ENCODE measurements at regions not wholly inside any gene's neighbourhood (a gene's known extent, or its start where the extent isn't known, plus 50 kb on each side); places are given as distances from the start of the nearest gene placed in this dataset.
"Not testable (repeated sequence)": the region's sequence is repeated elsewhere in the genome, so short reads cannot be mapped to it uniquely, and the experiment has no call there.

DNA sequence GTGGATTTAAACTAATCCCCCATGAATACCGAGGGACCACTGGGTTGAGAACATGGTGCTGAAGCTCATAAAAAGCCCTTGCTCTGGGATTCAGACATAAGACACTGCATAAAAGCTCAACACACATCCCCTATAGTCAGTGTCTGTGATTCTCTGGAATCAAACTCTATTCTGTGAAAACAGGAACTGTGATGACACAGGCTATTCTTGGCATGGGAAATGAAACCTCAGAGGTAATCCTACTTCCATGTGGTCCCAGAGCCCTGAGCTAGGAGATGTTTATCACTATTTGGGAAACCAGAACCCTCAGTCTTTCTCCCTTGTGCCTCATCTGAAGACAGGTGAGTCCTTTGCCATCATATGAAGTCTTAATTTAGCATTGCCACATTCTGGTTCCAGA, 135.4 kb upstream of the PRSS3 start:
- Histone ChIP-seq H3K4me2 (no peak overlapping the region), H3K4me1 (ENCODE audit: low read depth, poor library complexity, severe bottlenecking) (no peaks in the 10 kb centered on the region), H3K4me3 (IDR thresholded peaks at IDR 0.05; ENCODE audit: insufficient read depth, low read depth, low read length) (no peak overlapping the region), H3K27ac (no peak overlapping the region), H3K79me2 (ENCODE audit: insufficient read depth, low read depth) (no peaks in the 10 kb centered on the region), H3K27me3 (ENCODE audit: insufficient read depth, low read depth) (no peaks in the 10 kb centered on the region), H4K20me1 (ENCODE audit: insufficient read depth) (no peaks in the 10 kb centered on the region), H2AFZ (ENCODE audit: low read depth) (no peak overlapping the region), H3K9ac (no peak overlapping the region), H3K36me3 (ENCODE audit: insufficient read depth) (no peaks in the 10 kb centered on the region)
- no peak for TF ChIP-seq CTCF (conservative IDR thresholded peaks at IDR 0.05; ENCODE audit: low read depth, low read length)

- Histone ChIP-seq H3K36me3 (ENCODE audit: insufficient read depth) (no peaks in the 10 kb centered on the region), H3K27ac (no peak overlapping the region), H2AFZ (ENCODE audit: low read depth) (no peak overlapping the region), H3K27me3 (ENCODE audit: insufficient read depth, low read depth) (no peaks in the 10 kb centered on the region), H3K9ac (no peak overlapping the region), H3K4me1 (ENCODE audit: low read depth, poor library complexity, severe bottlenecking) (no peaks in the 10 kb centered on the region), H3K79me2 (ENCODE audit: insufficient read depth, low read depth) (no peaks in the 10 kb centered on the region), H3K4me3 (IDR thresholded peaks at IDR 0.05; ENCODE audit: insufficient read depth, low read depth, low read length) (no peak overlapping the region), H4K20me1 (ENCODE audit: insufficient read depth) (no peaks in the 10 kb centered on the region), H3K4me2 (no peak overlapping the region)
- TF ChIP-seq CTCF (conservative IDR thresholded peaks at IDR 0.05; ENCODE audit: low read depth, low read length), result no peak
These were observed 134.6 kb upstream of the PRSS3 start for GRCh38 chr9:33660772-33661171.

DNA sequence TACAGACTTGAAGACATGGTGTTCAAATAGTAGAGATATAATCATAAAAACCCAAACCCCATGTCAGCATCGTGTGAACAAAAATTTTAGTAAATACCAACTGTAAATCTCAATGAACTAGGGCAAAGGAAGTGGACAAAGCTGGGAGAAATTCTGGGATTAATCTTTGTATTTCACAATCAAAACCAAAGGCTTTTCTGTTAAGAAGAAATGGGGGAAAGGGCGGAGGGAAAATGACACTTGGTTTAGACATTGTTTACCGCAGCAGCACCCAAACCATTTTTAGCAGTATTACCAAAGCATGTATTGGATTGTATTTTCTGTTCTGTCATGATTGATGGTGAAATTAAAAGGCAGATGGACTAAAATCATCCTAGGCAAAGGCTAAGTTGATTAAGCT, 134.2 kb upstream of the PRSS3 start:
- Histone ChIP-seq H4K20me1 (ENCODE audit: insufficient read depth) (no peaks in the 10 kb centered on the region), H3K4me1 (ENCODE audit: low read depth, poor library complexity, severe bottlenecking) (no peaks in the 10 kb centered on the region), H3K9ac (no peak overlapping the region), H3K79me2 (ENCODE audit: insufficient read depth, low read depth) (no peaks in the 10 kb centered on the region), H3K27me3 (ENCODE audit: insufficient read depth, low read depth) (no peaks in the 10 kb centered on the region), H3K4me3 (IDR thresholded peaks at IDR 0.05; ENCODE audit: insufficient read depth, low read depth, low read length) (no peak overlapping the region), H3K27ac (no peak overlapping the region), H3K4me2 (no peak overlapping the region), H2AFZ (ENCODE audit: low read depth) (no peak overlapping the region), H3K36me3 (ENCODE audit: insufficient read depth) (no peaks in the 10 kb centered on the region)
- no peak for TF ChIP-seq CTCF (conservative IDR thresholded peaks at IDR 0.05; ENCODE audit: low read depth, low read length)

GRCh38 chr9:33662871-33663270, 132.5 kb upstream of the PRSS3 start:
- H3K4me2 ChIP-seq, result no peak overlapping the region
- H3K36me3 ChIP-seq (ENCODE audit: insufficient read depth), result no peaks in the 10 kb centered on the region
- no peak overlapping the region for H3K4me3 ChIP-seq (IDR thresholded peaks at IDR 0.05; ENCODE audit: insufficient read depth, low read depth, low read length)
- no peak overlapping the region for H2AFZ ChIP-seq (ENCODE audit: low read depth)
- no peak for TF ChIP-seq CTCF (conservative IDR thresholded peaks at IDR 0.05; ENCODE audit: low read depth, low read length)
- H3K4me1 ChIP-seq (ENCODE audit: low read depth, poor library complexity, severe bottlenecking), result no peaks in the 10 kb centered on the region
- H3K27me3 ChIP-seq (ENCODE audit: insufficient read depth, low read depth), result no peaks in the 10 kb centered on the region
- no peaks in the 10 kb centered on the region for H4K20me1 ChIP-seq (ENCODE audit: insufficient read depth)
- no peaks in the 10 kb centered on the region for H3K79me2 ChIP-seq (ENCODE audit: insufficient read depth, low read depth)
- H3K27ac ChIP-seq, result no peak overlapping the region
- no peak overlapping the region for H3K9ac ChIP-seq

DNA sequence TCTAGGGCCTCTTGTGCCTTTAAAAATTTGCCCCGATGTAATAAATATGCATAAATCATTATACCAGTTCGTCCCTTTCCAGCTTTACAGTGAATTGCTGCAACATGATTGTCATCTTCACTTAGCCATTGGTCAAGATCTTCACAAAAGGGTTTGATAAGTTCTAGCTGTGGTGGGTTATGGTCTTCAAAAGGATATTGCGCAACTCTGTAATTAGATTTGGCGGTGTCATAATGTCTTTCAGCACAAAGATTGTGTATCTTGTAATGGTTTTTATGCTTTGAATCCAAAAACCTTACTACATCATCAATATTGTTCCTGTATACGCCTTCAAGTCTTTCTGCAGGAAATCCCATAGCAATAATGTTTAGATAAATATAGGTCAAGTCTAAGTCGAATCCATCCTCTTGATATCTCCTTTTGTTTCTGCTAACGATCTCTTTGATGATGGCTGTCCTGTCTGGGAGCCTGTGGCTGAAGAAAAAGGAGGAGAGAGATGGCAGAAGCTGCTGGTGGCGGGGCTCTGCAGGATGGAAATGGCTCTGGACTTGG, 119.1 kb upstream of the PRSS3 start:
- not testable (repeated sequence) for H3K4me3 ChIP-seq (IDR thresholded peaks at IDR 0.05; ENCODE audit: insufficient read depth, low read depth, low read length)
- H3K9ac ChIP-seq, result peak overlapping the region; percentile 64
- H3K4me2 ChIP-seq, result peak overlapping the region; percentile 90

More for the DNA sequence above, 119.1 kb upstream of the PRSS3 start:
- not testable (repeated sequence) for H3K79me2 ChIP-seq (ENCODE audit: insufficient read depth, low read depth); H4K20me1 ChIP-seq (ENCODE audit: insufficient read depth); H3K36me3 ChIP-seq (ENCODE audit: insufficient read depth); H3K27me3 ChIP-seq (ENCODE audit: insufficient read depth, low read depth)
- H2AFZ ChIP-seq (ENCODE audit: low read depth), result peak overlapping the region; percentile 91
- H3K27ac ChIP-seq, result peak overlapping the region; percentile 56
- H3K4me1 ChIP-seq (ENCODE audit: low read depth, poor library complexity, severe bottlenecking), result peaks cover 16% of the 10 kb centered on the region

Measured in KMS-11 (cell line).